ENCODE measurements at regions not wholly inside any gene's neighbourhood (a gene's known extent, or its start where the extent isn't known, plus 50 kb on each side); places are given as distances from the start of the nearest gene placed in this dataset.

DNA sequence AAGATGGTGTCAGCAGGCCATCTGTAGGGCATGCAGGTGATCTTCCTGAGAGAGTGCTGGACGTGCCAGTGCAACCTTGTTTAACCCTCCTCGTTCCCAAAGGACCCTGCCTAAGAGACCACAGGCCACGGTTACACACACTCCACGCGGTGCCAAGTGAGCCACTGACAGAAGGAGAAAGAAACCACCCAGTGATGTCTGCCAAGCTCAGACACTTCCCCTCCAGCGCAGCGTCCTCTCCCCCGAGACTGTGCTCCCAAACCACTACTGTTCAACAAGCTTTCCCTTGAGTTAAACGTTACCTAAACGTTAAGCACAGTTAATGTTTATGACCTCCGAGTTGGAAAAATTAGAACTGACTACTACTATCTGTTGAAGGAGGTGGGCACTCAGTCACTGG, 119.1 kb upstream of the NCK2 start:
- no peak for DNase-seq (ENCODE audit: low spot score)

DNA sequence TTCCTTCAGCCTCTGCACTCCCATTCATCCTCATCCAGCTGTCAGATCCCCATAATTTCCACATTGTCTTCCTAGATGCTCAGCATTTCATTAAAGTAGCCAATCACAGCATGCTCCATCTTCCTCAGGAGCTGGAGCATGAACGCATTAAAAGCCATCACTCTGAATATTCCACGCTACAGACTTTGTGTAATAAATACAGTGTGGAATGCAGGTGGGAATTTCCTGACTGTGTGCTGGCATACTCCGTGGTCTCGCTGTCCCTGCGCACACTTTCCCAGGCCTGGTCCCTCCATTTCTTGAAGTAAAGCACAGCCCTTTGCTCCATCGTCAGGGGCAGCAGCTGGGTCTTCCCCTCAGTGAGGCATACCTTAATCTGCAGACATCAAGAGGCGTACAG, 123.7 kb upstream of the NCK2 start:
- DNase-seq (ENCODE audit: low spot score), result no peak

DNA sequence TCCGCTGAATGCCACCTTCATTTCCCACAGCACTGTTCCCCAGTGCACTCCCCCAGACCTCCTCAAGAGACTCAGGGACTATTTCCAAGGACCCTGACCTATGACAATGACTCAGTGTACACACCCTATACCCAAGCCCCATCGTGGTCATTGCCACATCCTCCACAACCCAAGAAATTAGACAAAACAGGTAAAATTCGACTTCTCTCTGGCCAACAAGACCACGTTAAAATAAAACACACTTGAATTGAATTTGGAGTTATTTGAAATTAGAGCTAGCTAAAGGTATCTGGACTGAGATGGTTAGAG, 126.4 kb upstream of the NCK2 start:
- DNase-seq (ENCODE audit: low spot score), result no peak

DNA sequence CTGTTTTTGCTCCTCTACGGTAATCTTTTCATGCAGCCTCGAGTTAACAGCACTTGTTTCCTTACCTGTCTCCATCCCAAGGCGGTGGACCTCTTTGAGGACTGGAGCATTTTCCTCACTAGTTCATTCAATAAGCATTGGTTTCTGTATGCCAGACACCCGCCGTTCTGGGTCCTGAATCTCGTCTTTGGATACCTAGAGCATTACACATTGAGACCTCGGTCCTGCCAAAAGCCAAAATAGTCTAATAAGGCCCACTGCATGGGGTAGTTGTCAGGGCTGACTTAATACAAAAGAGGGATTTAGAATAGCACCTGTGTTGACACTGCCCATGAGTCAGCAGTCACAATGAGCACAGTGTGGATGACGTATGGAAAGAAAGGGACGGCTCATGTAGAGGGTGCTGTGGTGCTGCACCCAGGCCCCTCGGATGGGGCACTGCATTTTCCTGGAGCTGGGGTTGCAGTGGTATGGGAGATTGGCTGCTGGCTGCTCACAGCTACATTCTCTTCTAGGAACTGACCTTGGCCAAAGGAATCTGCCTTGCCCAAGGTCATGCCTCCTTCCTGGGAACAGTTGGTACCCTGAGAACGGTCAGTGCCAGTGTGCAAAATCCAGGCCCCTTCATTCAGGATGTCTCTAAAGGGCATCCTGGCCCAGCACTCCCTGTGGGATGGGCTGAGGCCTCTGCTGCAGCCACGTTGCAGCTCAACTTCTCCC, 126.9 kb upstream of the NCK2 start:
- DNase-seq (ENCODE audit: low spot score), result no peak

DNA sequence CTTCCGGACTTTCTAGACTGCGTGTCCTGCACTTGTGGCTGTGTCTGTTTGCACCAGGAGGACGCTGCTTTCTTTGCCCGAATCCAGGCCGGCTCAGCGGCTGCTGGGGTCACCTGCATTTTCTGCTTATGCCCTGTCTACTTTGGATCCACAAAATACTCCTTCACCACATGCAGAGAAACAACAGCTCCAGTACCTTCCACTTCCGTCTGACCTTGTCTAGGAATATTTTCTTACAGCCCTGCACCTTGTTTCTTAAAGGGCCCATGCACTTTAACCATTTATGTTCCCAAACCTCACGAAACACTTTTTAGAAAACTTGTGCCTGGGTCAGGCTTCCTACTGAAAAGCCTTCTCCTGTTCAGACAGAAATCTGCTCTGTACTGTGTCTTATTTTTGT, 129.4 kb upstream of the NCK2 start:
- no peak for DNase-seq (ENCODE audit: low spot score)

DNA sequence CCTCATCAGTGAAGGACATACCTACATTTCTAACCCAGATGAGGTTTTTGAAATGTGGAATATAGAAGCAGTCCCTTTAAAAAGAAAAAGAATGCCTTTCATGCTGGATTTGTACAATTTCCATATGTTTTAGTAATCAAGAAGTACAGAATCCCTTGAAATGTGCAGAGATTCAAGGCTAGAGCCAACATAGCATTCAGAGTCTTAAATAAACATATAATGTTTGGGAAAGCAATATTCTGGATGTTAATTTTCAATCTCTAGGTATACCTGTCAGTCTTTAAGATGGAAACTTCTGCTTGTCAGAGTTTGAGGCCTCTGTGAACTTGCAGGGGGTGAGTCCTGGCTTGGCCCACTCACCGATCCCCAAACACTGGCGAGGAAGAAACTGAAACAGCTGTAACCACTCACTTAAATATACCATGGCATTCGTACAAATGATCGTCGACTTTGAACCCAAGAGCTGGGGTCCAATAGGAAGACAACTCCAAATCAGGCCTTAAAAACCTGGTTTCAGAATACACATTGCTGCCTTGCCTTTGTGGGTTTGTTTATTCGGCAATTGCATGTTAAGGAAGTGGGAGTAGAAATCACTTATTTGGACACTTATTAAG, 132.8 kb upstream of the NCK2 start:
- no peak for DNase-seq (ENCODE audit: low spot score)

DNA sequence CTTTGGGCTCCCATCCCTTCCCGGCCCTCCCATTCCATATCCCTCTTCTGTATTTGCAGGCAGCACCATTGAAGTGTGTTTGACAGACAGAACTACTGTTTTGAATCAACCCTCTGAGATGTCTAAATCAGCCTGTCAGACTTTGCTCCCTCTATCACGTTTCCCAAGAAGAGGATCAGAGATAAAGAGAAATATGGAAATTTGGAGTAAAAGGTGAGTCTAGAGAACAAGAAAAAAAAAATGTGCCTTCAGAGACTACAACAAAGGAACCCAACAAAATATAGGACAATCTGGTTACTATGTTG, 133.4 kb upstream of the NCK2 start:
- no peak for DNase-seq (ENCODE audit: low spot score)

DNA sequence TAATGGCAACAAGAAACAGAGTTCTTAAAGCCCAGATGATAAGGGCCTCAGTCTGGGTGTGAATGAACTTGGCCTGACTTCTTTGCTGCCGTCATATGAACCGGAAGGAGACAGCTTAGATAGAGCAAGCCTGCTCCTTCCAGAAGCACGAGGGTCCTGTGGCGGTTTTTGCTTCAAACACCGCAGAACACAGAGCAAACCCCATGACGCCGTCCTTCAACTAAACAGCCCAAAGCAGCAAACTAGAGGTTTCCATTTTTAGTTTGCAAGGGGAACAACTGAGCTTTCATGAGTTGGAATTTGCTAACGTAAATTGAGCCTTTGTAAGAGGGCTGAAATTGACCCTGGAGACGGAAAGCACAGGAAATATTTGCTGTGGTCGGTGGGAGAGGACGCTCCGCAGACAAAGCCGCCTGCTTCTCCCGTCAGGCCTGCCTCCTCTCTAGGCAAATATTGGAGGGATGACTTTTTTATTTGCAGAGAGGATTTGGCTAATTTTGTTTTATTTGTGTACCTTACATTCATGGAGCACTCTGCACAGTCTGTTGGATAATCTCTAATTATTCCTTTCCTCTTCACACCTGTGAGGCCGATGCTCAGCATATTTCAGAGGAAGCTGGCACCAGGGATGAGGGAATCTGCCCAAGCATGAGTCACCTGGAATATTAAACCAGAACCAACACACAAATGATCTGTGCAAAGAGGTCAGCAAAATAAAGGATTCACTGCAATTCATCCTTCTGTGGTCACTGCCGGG, 134.0 kb upstream of the NCK2 start:
- no peak for DNase-seq (ENCODE audit: low spot score)

DNA sequence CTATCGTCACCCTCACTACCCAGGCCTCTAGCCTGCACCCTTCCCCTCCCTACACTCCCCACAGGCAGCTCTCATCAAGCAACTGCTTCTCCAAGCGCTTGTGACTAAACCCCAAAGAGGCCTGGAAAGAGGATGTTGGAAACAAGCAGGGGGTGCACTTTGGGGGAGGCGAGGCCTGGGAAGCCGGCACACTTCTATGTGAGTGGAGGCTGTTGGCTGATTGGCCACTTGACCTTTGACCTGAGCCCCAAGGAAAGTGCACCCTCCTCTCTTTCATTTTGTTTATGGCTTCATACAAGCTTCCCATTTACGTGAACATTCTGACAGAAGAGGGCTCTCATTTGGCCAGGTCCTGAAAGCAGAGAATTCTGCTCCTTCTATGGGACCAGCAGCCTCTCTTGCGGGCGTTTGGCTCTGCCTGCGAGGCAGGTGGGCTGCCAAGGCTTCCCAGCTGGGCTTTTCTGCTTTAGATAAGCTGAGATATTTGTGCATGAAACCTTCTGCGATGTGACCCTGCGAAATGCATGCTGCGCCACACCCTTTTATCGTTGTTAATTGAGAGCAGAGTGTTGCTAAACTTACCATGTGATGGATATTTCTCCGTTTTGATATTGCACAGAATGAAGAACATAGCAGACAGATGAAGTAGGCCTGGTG, 134.8 kb upstream of the NCK2 start:
- DNase-seq (ENCODE audit: low spot score), result no peak

DNA sequence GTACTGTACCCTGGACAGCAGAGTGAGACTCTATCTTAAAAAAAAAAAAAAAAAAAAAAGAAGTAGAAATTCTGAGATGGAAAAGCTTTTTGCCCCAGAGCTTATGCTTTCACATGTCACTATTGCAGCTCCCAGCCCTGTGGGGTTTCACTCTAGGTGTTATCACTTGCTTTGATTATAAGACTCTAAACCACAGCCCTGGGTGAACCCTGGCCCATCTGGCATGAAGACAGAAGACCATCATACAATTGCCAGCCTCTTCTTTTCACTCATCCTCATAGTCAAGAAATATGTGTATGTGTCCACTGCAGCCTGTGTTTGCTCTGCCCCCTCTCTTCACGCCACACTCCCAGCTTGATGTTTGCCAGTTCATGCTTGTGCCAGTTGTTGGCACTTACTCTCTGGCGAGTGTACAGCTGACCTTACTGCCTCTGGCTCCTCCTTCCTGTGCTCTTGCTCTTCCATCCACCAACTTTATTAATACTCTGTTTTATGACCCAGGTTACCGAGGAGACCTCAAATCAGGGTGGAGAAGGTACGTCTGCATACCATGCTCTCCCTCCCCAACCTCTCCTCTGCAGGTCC, 136.7 kb upstream of the NCK2 start:
- DNase-seq (ENCODE audit: low spot score), result no peak

DNA sequence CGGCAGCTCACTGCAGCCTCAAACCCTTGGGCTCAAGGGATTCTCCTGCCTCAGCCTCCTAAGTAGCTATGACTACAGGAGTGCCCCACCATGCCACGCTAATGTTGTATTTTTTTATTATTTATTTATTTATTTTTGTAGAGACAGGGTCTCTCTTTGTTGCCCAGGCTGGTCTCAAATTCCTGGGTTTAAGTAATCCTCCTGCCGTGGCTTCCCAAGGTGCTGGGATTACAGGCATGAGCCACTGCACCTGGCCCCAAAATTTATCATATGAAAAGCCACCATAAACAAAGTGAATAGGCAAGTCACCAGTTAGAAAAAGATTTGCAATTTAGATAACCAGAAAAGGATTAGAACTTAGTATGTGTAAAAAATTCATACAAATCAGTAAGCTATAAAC, 138.6 kb upstream of the NCK2 start:
- DNase-seq (ENCODE audit: low spot score), result no peak

DNA sequence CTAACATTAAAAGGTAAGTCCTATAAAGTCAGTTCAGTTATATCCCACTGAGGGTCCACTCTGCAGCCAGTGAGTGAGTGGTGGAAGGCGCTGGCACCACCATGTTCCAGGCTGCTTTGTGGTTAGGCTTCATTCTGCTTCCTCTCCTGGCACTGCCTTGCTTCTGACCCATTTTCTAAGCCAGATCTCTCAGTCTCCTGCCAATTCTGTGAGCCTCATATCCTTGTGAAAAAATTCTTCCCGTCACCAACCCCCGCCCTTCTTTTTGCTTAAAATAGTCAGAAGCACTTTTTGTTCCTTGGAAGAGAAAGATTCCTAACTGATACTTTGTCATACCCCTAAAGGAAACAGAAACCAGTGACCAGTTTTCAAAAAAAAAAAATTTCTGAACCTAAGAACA, 139.8 kb upstream of the NCK2 start:
- DNase-seq (ENCODE audit: low spot score), result no peak

DNA sequence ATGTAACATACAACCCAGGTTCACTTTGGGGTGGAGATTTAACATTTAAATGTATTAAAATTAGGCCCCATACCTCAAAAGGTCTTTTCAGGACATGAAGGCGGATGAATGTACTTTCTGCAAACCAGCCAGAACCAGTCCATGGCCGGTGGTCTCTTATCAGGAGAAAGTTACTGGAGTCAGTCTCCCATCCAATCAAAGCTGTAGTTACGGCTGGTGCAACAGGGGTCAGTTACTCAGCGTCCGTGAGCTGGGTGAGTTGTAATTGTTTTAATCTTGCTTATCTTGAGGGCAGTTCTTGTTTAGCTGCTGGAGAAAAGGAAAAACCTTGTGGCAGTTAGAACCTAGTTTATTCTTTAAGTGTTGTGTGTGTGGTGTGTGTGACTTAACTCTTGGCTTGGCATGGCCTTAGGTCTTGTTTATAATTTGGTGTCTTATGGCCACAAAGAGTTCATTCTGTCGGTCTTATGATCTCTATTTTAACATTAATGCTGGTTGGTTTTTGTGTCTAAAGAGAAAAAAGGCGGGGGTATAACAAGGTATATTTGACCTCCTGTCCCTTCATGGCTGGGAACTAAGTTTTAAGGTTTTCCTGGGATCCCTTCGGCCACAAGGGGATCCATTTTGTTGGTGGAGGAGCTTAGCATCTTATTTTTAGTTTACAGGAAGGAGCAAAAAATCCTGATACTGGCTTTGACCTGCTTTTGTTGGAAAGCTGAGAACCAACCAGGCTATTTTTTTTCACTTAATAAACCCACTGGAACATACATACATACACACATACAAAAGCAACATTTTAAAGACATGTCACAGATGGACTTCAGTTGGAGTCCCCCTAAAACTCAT, 143.5 kb upstream of the NCK2 start:
- DNase-seq (ENCODE audit: low spot score), result no peak

DNA sequence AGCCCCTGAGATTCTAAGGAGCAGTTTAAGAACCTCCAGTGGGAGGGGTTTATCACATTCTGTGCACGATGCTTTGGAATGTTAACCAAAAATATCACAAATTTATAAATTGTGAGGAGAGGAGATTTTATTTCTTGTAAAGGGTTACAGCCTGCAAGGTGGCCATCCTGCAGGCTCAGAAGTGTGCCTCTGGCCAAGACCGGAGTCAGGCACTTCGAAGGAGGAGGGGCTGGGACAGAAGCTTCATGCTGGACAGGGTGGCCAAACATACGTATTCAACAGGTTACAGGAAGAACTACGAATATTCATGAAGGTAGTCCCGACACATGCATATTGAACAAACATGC, 144.1 kb upstream of the NCK2 start:
- no peak for DNase-seq (ENCODE audit: low spot score)

DNA sequence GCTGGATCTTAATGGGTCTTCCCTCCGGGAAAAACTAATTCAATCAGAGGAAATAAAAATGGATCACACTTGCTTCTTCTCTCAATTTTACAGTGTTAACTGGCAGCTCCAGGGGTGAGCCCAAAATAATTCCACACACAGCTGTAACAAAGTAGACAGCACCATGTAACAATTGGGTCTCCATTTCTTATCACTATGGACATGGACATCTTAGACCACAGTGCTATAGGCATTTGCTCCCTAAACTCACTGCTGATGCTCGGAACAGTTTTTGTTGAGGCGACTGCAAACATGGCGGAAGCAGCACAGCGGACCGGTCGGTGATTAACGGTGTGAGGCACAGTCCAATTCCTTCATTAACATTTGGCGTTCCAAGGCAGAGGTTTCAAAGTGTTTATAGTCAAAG, 144.7 kb upstream of the NCK2 start:
- DNase-seq (ENCODE audit: low spot score), result no peak

DNA sequence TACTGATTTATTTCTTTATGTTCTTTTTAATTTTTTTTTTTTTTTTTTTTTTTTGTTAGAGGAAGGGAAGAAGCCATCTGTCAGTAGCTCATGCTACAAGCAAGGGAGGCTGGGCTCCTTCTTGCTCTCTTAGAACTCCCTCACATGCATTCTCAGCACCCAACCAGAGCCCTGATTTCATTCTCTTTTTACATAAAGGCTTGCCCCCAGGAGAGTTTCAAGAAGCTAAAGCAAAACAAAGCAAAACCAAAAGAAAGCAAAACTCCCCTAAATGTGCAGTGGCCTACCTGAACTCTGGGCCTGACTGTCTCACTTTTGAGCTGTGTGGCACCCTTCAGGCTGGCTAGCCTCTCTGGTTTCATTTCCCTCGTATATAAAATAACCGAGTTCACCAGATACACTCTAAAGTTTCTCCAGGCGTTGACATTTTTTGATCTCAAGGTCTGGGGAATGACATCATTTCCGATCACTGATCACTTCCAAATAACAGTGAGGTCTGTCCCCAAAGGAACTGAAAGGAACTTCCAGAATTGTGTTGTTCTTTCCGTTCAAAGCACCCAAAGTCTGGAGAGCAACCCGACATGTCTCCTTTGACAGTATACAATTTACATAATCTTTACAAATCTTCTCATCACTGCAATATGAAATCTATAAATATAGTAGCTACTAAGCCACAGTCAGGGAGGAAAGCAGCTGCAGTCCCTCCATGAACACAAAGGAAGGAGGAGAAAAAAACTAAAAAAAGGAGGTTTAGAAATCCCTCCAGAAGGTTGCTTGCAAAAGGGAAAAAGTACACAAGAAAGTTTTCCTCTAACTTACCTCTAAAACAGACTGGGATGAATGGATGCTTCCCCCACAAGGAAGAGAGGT, 145.6 kb upstream of the NCK2 start:
- no peak for DNase-seq (ENCODE audit: low spot score)

DNA sequence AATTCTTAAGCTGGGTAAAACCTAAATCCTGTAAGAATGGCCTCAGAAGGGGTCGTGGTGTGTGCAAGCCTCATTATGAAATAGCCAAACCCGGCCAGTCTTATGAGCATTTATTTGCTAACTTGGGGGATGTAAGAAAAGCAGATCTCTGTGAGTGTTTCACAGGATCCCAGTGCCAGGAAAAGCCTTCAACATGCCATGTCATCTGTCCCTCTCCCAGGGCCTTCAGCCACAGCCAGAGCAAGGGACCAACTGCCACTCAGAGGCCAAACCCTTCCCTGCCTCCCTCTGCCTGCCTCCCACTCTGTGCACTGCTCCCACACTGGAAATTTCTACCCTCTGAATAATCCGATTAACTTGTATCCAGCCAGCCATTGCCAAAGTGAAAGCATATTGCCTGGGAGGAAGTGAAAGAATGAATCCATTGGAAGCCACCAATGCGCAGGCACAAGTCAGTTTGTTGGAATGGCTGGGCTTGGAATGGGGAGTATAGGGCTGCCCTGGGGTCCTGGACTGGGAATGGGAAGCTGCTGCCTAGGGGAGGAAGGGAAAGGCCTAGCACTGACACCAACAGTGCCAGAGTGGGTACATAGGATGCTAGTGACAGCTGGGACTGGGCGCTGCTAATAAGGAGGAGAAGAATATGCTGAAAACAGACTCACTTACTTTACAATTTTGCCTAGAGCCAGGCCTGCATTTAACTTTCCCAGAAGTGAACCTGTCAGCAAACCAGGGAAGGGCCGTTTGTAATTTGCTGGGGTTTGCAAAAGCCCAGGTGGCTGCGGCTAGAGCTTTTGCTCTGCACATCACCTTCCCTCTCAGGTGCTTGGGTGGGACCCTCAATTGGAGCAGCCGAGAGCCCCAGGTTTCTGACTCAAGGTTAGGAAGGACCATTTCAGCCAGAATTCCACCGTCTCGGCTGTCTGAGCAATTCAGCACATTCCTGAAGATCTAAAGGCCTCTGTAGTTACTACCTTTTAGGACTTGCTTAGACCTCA, 146.6 kb upstream of the NCK2 start:
- DNase-seq (ENCODE audit: low spot score), result no peak

DNA sequence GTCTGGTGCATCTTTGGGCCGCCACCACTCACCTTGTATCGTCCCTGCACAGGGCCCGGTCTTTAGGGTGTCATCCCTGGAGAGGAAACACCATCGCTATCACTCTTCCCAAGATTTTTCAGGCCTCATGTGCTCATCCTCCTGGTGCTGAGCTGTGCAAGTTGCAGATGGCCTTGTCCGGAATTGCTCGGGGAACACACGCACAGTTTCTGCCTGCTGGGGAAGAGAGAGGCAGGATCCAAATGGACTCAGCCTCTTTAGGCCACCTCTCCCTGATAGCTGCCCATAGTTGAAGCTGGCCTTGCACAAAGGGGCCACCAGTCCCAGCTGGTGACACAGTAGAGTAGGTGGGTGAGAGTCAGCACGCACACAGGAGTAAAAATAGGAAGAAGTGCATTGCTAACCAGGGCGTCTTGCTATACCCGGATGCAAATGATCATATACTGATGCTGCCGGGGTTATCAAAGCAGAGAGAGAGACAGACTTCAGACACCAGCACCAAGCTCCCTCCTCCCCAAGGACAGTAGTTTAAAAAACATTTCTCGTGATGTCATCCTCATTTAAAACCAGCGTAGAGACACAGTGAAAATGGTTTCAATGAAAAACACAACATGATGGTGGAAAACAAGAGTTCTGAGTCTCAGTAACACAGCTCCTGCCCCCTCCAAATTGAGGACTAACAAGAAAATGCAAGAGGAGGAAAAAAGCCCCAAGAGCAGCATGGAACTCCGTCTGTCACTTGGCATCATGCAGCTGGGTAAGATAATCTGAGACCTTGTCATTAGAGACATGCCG, 147.5 kb upstream of the NCK2 start:
- DNase-seq (ENCODE audit: low spot score), result no peak
